Mucosa of stomach (tissue), 1 donor: ENCODE measurements at regions not wholly inside any gene's neighbourhood (a gene's known extent, or its start where the extent isn't known, plus 50 kb on each side); places are given as distances from the start of the nearest gene placed in this dataset.

Experiments used
- H3K27me3 ChIP-seq: one replicate; pipeline ENCODE4 v1.7.0; 2013; ENCODE audit warnings: mild to moderate bottlenecking, low read length; ENCODE audit not compliant: control insufficient read depth, insufficient read depth
- H3K36me3 ChIP-seq: one replicate; pipeline ENCODE4 v1.7.0; 2013; ENCODE audit warnings: low read length; ENCODE audit not compliant: control insufficient read depth, insufficient read depth
- H3K4me1 ChIP-seq: one replicate; pipeline ENCODE4 v1.7.0; 2013; ENCODE audit warnings: mild to moderate bottlenecking, low read length; ENCODE audit not compliant: control insufficient read depth, insufficient read depth
- H3K4me3 ChIP-seq: one replicate; pipeline ENCODE4 v1.7.0; 2013; ENCODE audit warnings: low read length
- H3K9ac ChIP-seq: one replicate; pipeline ENCODE4 v1.7.0; 2013; ENCODE audit warnings: mild to moderate bottlenecking, low read length, moderate library complexity
- H3K9me3 ChIP-seq: one replicate; pipeline ENCODE4 v1.7.0; 2013; ENCODE audit warnings: mild to moderate bottlenecking, low read length, moderate library complexity; ENCODE audit not compliant: control insufficient read depth
- donor health status: Pancreatic carcinoma.

GRCh38 chr11:10933455-10934292 is 75.8 kb upstream of the ZBED5 start:
- H3K4me3 ChIP-seq = peak overlapping the region; percentile 46
- no peaks in the 10 kb centered on the region for H3K9me3 ChIP-seq
- H3K36me3 ChIP-seq = no peaks in the 10 kb centered on the region
- peak overlapping the region; percentile 46 for H3K9ac ChIP-seq
- H3K27me3 ChIP-seq = no peaks in the 10 kb centered on the region
- peaks cover 24% of the 10 kb centered on the region for H3K4me1 ChIP-seq

DNA sequence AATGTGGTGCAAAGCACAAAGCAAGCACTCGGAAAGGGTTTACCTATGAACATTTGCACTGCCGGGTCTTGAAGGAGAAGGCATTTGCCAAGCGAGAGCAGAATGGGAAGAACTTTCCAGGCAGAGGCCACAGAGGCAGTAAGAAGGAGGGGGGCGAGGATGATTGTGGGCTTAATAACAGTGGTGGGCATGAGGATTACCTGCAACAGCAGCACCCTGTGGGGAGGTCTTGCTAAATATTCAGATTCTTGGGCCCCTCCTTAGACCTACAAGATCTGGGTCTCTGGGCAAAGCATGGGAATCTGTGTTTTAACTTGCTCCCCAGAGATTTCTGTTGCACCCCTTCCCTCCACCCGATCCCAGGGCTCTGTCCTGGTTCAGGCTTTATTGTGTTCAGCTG is 75.1 kb upstream of the ZBED5 start:
- Histone ChIP-seq H3K4me1 (peaks cover 29% of the 10 kb centered on the region), H3K9me3 (no peaks in the 10 kb centered on the region), H3K36me3 (no peaks in the 10 kb centered on the region), H3K9ac (no peak overlapping the region), H3K27me3 (no peaks in the 10 kb centered on the region), H3K4me3 (no peak overlapping the region)

DNA sequence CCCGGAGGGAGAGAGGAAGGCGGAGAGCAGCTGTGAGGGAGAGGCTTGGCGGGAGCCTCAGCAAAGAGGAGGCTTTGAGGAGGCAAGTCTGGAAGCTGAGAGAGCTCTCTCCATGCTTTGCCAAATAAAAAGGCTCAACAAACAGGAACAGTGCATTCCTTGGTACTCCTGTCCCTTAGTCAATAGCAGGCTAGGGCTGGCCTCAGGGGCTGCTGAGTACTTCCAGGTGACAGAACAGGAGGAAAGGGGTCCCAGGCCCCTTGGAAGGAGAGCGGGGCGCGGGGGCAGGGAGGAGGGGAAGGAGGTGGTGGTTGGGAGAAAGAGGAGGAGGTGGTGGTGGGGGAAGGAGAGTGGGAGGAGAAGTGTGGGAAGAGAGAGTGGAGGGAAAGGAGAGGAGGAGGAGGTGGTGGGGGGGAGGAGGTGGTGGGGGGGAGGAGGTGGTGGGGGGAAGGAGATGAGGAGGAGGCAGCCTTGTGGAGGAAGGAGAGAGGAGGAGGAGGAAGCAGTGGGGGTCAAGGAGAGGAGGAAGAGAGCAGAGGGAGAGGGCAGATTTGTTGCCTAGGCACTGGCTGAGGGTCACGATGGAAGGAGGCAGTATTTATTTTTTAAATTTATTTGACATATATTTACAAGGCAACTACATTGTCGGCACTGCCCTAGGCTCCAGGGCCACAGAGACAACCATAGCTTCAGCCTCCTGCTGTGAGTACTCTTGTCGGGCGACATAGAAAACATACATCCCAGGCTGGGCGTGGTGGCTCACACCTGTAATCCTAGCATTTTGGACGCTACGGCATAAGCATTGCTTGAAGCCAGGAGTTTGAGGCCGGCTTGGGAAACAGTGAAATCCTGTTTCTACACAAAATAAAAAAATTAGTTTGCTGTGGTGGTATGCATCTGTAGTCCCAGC is 74.2 kb upstream of the ZBED5 start:
- no peaks in the 10 kb centered on the region for H3K9me3 ChIP-seq
- H3K4me3 ChIP-seq = peak overlapping the region; percentile 40
- peaks cover 37% of the 10 kb centered on the region for H3K4me1 ChIP-seq
- peak overlapping the region; percentile 97 for H3K9ac ChIP-seq
- H3K27me3 ChIP-seq = no peaks in the 10 kb centered on the region
- no peaks in the 10 kb centered on the region for H3K36me3 ChIP-seq

- no peaks in the 10 kb centered on the region for H3K36me3 ChIP-seq
- no peaks in the 10 kb centered on the region for H3K9me3 ChIP-seq
- no peaks in the 10 kb centered on the region for H3K27me3 ChIP-seq
- peak overlapping the region; percentile 40 for H3K4me3 ChIP-seq
- peaks cover 41% of the 10 kb centered on the region for H3K4me1 ChIP-seq
- peak overlapping the region; percentile 97 for H3K9ac ChIP-seq
These were observed 73.3 kb upstream of the ZBED5 start for GRCh38 chr11:10930972-10931760.

GRCh38 chr11:10930224-10930971 is 72.5 kb upstream of the ZBED5 start:
- Histone ChIP-seq H3K4me1 (peaks cover 41% of the 10 kb centered on the region), H3K36me3 (no peaks in the 10 kb centered on the region)

DNA sequence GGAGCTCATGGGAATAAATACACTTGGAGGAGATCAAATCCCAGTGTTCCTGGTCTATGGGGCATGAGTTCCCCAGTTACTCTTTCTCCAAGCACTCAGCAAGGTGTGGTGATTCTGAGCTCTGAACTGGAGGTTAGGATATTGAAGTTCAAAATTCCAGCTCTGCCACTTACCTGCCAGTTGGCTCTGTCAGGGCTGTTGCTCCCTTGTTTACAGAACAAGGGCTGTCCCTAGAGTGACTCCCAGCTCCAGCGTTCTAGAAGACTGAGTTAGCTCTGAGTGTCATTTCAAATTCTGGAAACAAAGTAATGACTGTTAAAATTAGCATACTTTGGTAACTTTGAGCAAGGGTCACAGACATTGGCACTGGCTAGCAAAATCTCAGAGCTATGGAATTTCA is 69.7 kb upstream of the ZBED5 start:
- Histone ChIP-seq H3K9me3 (no peaks in the 10 kb centered on the region), H3K27me3 (no peaks in the 10 kb centered on the region), H3K4me1 (peaks cover 33% of the 10 kb centered on the region), H3K9ac (peak overlapping the region; percentile 28), H3K36me3 (no peaks in the 10 kb centered on the region), H3K4me3 (no peak overlapping the region)

More at GRCh38 chr11:10930224-10930971, 72.5 kb upstream of the ZBED5 start:
- Histone ChIP-seq H3K27me3 (no peaks in the 10 kb centered on the region), H3K9ac (peak overlapping the region; percentile 97), H3K4me3 (peak overlapping the region; percentile 40), H3K9me3 (no peaks in the 10 kb centered on the region)

- Histone ChIP-seq H3K27me3 (no peaks in the 10 kb centered on the region), H3K9ac (no peak overlapping the region), H3K36me3 (no peaks in the 10 kb centered on the region), H3K4me1 (peaks cover 29% of the 10 kb centered on the region), H3K9me3 (no peaks in the 10 kb centered on the region), H3K4me3 (no peak overlapping the region)
These were observed 69.0 kb upstream of the ZBED5 start for GRCh38 chr11:10926801-10927211.

DNA sequence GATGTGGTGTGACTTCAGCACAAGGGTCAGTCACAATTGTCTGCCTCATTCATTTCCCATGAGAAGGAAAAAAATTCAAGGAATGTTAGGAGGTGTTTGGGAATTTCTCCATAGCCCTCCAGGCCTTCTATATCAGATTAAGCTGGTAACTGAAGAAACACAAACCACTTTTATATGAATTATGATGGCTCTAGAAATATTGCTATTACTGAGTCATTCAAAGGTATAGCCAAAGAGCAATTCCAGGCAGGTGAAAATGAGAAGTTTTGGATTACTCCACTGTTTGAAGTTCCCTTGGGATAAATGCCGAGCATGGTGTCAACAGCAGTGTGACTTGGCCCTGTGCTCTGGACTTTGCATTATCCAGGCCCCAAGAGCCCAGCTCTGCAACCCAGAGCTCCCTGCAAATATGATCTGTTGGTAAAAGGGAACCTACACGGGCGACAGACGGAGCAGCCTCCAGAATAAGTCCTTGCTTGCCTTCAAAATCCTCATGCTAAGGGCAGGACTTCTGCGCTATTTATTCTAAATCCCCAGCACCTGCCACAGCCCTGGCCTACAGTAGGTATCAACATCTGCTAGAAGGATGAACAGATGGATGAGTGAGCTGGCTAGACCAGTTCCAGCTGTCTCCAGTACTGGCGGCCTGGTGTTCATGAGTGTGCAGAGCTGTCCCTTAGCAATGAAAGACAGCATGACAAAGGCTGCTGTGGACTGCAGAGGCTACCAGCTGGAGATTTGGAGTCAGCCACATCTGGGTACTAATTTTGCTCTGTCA is 67.5 kb upstream of the ZBED5 start:
- Histone ChIP-seq H3K27me3 (no peaks in the 10 kb centered on the region), H3K36me3 (no peaks in the 10 kb centered on the region), H3K9me3 (no peaks in the 10 kb centered on the region), H3K4me3 (no peak overlapping the region), H3K4me1 (peaks cover 26% of the 10 kb centered on the region), H3K9ac (no peak overlapping the region)

GRCh38 chr11:10923882-10924281 is 66.0 kb upstream of the ZBED5 start:
- Histone ChIP-seq H3K9me3 (no peaks in the 10 kb centered on the region), H3K9ac (no peak overlapping the region), H3K27me3 (no peaks in the 10 kb centered on the region), H3K36me3 (no peaks in the 10 kb centered on the region), H3K4me3 (no peak overlapping the region), H3K4me1 (peaks cover 23% of the 10 kb centered on the region)

DNA sequence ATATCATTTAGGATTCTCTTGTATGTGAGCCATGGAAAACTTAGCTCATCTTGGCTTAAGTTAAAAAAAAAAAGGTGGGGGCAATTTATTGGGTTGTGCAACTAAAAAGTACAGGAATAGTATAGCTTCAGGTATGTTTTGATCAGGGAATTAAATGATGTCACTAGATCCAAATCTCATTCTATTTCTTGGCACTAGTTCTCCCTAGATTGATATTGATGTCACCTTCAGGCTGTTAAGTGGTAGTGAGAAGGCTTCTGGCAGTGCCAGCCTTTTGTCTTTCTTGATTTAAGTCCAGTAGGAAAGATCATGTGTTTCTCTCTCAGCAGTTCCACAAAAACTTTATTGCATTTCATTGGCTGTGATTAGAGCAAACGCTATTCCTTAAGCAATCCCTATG is 65.0 kb upstream of the ZBED5 start:
- Histone ChIP-seq H3K4me1 (peaks cover 16% of the 10 kb centered on the region), H3K36me3 (no peaks in the 10 kb centered on the region), H3K27me3 (no peaks in the 10 kb centered on the region), H3K9ac (no peak overlapping the region), H3K4me3 (no peak overlapping the region), H3K9me3 (no peaks in the 10 kb centered on the region)
